Ovary (tissue), 7 donors: ENCODE measurements at regions not wholly inside any gene's neighbourhood (a gene's known extent, or its start where the extent isn't known, plus 50 kb on each side); places are given as distances from the start of the nearest gene placed in this dataset.

Experiments
- DNase-seq, 5 donors: peaks; one replicate each; pipeline ENCODE4 v3.0.0-alpha.2; 2019 to 2020
- H3K27ac ChIP-seq, 2 donors: fragments of 200-600 bp; one replicate each; pipeline versions ENCODE4 v1.5.1 to v1.8.0; 2019 to 2022
- H3K27me3 ChIP-seq: fragments of 200-600 bp; one replicate; pipeline ENCODE4 v1.8.0; 2022
- H3K36me3 ChIP-seq: fragments of 200-600 bp; sonication (generic); one replicate; pipeline ENCODE4 v1.5.1; 2019
- H3K4me1 ChIP-seq: one replicate; pipeline ENCODE4 v1.8.1; 2013; ENCODE audit warnings: mild to moderate bottlenecking, moderate library complexity; ENCODE audit not compliant: insufficient read depth
- H3K4me3 ChIP-seq: fragments of 200-600 bp; sonication (generic); one replicate; pipeline ENCODE4 v1.5.1; 2017
- H3K9me3 ChIP-seq, 2 donors: fragments of 200-600 bp in 1 of 2; sonication (generic) in 1 of 2; one replicate each; pipeline versions ENCODE4 v1.5.1 to v1.8.1; 2013 to 2019; ENCODE audit warnings: mild to moderate bottlenecking in 1 of 2, moderate library complexity in 1 of 2
- CTCF ChIP-seq, 3 donors: fragments of 450-650 bp in 2 of 3; fragments of 200-600 bp in 1 of 3; IDR thresholded peaks; one replicate each; pipeline versions ENCODE4 v1.5.1 to v1.8.0; 2016 to 2022; ENCODE audit warnings: antibody characterized with exemption in 3 of 3, mild to moderate bottlenecking in 1 of 3
- EP300 ChIP-seq: sonication (generic); formaldehyde crosslinking; IDR thresholded peaks from one replicate; pipeline ENCODE4 v1.6.1; 2017; ENCODE audit warnings: antibody characterized with exemption
- POLR2A ChIP-seq: fragments of 450-650 bp; IDR thresholded peaks from one replicate; pipeline ENCODE4 v1.6.1; 2017; ENCODE audit warnings: antibody characterized with exemption, mild to moderate bottlenecking, moderate library complexity
- WGBS, 3 donors: extraction: QIAGEN DNeasy Blood & Tissue Kit in 1 of 3; methylation state at CpG; one replicate each; pipeline versions ENCODE4 v1.1.5 to v1.1.7; 2013 to 2017; 5-methylcytosine and 5-hydroxymethylcytosine counted together
- intact Hi-C, 4 donors: fragments of 100-400 bp; cut with DNase I; formaldehyde crosslinking; loops; one replicate each; pipeline versions ENCODE4 v1.11.0 to v1.15.1; 2022 to 2023
- donor health status: DM: no; HTN: no; CAD: no; lungs with moderate emphysema.
- donor health status: DM: no; HTN: no; CAD: no.
- donor health status: Bipolar disorder and iron deficiency.
- donor health status: DM: no; HTN: no; CAD: no.
- donor health status: DM: yes; HTN: yes; CAD: no.

GRCh38 chr3:73743551-73743950, 118.8 kb upstream of the PDZRN3 start:
- WGBS, 3 donors, result 2 to 10% (median 7%) methylated on average over 4 of the region's 4 CpGs
- H3K9me3 ChIP-seq, result no peaks in the 10 kb centered on the region

GRCh38 chr3:73739791-73740453, 115.2 kb upstream of the PDZRN3 start:
- Histone ChIP-seq H3K9me3 (no peaks in the 10 kb centered on the region), H3K27ac (no peak overlapping the region), H3K27me3 (no peaks in the 10 kb centered on the region), H3K36me3 (no peaks in the 10 kb centered on the region), H3K4me3 (no peak overlapping the region), H3K4me1 (peaks cover 9% of the 10 kb centered on the region)
- 32 to 43% (median 39%) methylated on average over 5 of the region's 5 CpGs for WGBS, 3 donors
- no peak for DNase-seq
- intact Hi-C loops, result no loop called here
- no peak for TF ChIP-seq CTCF (IDR thresholded peaks at IDR 0.05)
- TF ChIP-seq POLR2A, result no peak
- no peak for TF ChIP-seq EP300

More at GRCh38 chr3:73743551-73743950, 118.8 kb upstream of the PDZRN3 start:
- Histone ChIP-seq H3K27ac (peak overlapping the region in 1 of 2 donors; percentile 49), H3K4me1 (peaks cover 11% of the 10 kb centered on the region), H3K4me3 (no peak overlapping the region), H3K36me3 (no peaks in the 10 kb centered on the region), H3K27me3 (no peaks in the 10 kb centered on the region)
- no peak for DNase-seq
- intact Hi-C loops, result no loop called here
- TF ChIP-seq EP300 (no peak), POLR2A (no peak), CTCF (IDR thresholded peaks at IDR 0.05) (no peak)

- no peaks in the 10 kb centered on the region for H3K27me3 ChIP-seq
- TF ChIP-seq POLR2A, result no peak
- TF ChIP-seq EP300, result no peak
- TF ChIP-seq CTCF (IDR thresholded peaks at IDR 0.05), result no peak
- peaks cover 3% of the 10 kb centered on the region for H3K4me1 ChIP-seq
- H3K4me3 ChIP-seq, result no peak overlapping the region
- no peak for DNase-seq
- no peaks in the 10 kb centered on the region for H3K9me3 ChIP-seq
- H3K36me3 ChIP-seq, result no peaks in the 10 kb centered on the region
- WGBS, 3 donors, result 86 to 93% (median 91%) methylated on average over 1 of the region's 1 CpG
- intact Hi-C loops, result no loop called here
- H3K27ac ChIP-seq, result no peak overlapping the region
These were observed 114.0 kb upstream of the PDZRN3 start for GRCh38 chr3:73738711-73739110.

- Histone ChIP-seq H3K4me3 (no peak overlapping the region), H3K36me3 (no peaks in the 10 kb centered on the region), H3K27ac (no peak overlapping the region), H3K9me3 (no peaks in the 10 kb centered on the region), H3K4me1 (peaks cover 2% of the 10 kb centered on the region), H3K27me3 (no peaks in the 10 kb centered on the region)
- DNase-seq, result no peak
- intact Hi-C loops, result no loop called here
- TF ChIP-seq EP300 (no peak), CTCF (IDR thresholded peaks at IDR 0.05) (no peak), POLR2A (no peak)
- 50 to 65% (median 55%) methylated on average over 3 of the region's 3 CpGs for WGBS, 3 donors
These were observed 109.7 kb upstream of the PDZRN3 start for GRCh38 chr3:73734211-73735089.
